Calu3 (cell line): ENCODE measurements at regions not wholly inside any gene's neighbourhood (a gene's known extent, or its start where the extent isn't known, plus 50 kb on each side); places are given as distances from the start of the nearest gene placed in this dataset.

Experiments used
- BruUV-seq: library from RNA; stranded (reverse); fragments of 400-500 nt; replicated peaks from 2 replicates; lab custom pipeline; 2021; lab: Mats Ljungman, UMichigan
- CTCF ChIA-PET: fragments of 300-600 bp; sonication (Branson Sonifier 250); formaldehyde crosslinking; loops from one replicate; lab custom pipeline; 2022; ENCODE audit warnings: antibody characterized with exemption; lab: Charles Lee
- DNase-seq: peaks from one replicate; pipeline ENCODE4 v3.0.0; 2022
- H3K27ac Mint-ChIP-seq: one replicate; pipeline ENCODE4 v1.8.0; 2022; ENCODE audit warnings: mixed read lengths; ENCODE audit not compliant: unreplicated experiment
- H3K27me3 Mint-ChIP-seq: one replicate; pipeline ENCODE4 v1.8.0; 2022; ENCODE audit warnings: mixed read lengths; ENCODE audit not compliant: unreplicated experiment
- H3K36me3 Mint-ChIP-seq: one replicate; pipeline ENCODE4 v1.8.0; 2022; ENCODE audit warnings: mild to moderate bottlenecking, moderate library complexity, mixed read lengths; ENCODE audit not compliant: insufficient read depth, unreplicated experiment
- H3K4me1 Mint-ChIP-seq: one replicate; pipeline ENCODE4 v1.8.0; 2022; ENCODE audit warnings: mild to moderate bottlenecking, low read depth, mixed read lengths; ENCODE audit not compliant: unreplicated experiment
- H3K4me3 Mint-ChIP-seq: one replicate; pipeline ENCODE4 v1.8.0; 2022; ENCODE audit warnings: mild to moderate bottlenecking, low read depth, moderate library complexity, mixed read lengths; ENCODE audit not compliant: unreplicated experiment
- H3K9me3 Mint-ChIP-seq: one replicate; pipeline ENCODE4 v1.8.0; 2022; ENCODE audit warnings: low read depth, mixed read lengths; ENCODE audit not compliant: unreplicated experiment
- intact Hi-C: fragments of 100-400 bp; cut with micrococcal nuclease; formaldehyde crosslinking; loops from one replicate; pipeline ENCODE4 v1.10.0; 2022; ENCODE audit not compliant: unreplicated experiment
- TF ChIP-seq, protein P1 (sequence below): fragments of 200-600 bp; IDR thresholded peaks from one replicate; pipeline ENCODE4 v1.8.0; 2022; ENCODE audit warnings: antibody characterized with exemption; ENCODE audit not compliant: unreplicated experiment

DNA sequence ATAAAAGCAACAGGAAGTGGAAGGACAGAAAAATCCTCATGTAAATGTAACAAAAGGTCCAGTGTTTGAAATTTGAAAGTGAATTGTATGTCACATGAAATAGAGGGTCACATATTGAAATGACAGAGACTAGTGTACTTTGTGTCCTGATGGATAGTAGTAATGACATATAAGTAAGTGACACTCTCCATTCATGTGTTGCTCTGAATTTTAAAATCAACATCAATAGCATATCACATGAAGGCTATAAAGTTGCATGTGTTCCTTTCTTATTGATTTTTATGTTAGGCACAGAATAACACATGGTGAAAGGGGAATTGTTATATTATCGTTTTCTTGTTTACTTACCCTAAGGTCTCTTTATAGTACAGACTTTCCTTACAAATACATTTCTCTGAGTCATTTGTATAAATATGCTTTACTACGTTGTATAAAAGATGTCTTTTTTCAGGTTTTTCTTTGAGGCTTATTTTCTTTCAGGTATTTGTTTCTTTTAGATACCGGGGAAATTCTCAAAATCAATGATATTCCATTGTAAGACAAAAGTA lies 104.6 kb upstream of the CACNA2D1 start:
- BruUV-seq: no TSS peak
- Mint-ChIP-seq H3K4me3 (no peak overlapping the region), H3K9me3 (peaks cover 2% of the 10 kb centered on the region), H3K27ac (no peak overlapping the region), H3K36me3 (no peaks in the 10 kb centered on the region), H3K27me3 (no peaks in the 10 kb centered on the region), H3K4me1 (peaks cover 17% of the 10 kb centered on the region)
- TF ChIP-seq, protein P1, sequence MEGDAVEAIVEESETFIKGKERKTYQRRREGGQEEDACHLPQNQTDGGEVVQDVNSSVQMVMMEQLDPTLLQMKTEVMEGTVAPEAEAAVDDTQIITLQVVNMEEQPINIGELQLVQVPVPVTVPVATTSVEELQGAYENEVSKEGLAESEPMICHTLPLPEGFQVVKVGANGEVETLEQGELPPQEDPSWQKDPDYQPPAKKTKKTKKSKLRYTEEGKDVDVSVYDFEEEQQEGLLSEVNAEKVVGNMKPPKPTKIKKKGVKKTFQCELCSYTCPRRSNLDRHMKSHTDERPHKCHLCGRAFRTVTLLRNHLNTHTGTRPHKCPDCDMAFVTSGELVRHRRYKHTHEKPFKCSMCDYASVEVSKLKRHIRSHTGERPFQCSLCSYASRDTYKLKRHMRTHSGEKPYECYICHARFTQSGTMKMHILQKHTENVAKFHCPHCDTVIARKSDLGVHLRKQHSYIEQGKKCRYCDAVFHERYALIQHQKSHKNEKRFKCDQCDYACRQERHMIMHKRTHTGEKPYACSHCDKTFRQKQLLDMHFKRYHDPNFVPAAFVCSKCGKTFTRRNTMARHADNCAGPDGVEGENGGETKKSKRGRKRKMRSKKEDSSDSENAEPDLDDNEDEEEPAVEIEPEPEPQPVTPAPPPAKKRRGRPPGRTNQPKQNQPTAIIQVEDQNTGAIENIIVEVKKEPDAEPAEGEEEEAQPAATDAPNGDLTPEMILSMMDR: no peak
- CTCF ChIA-PET: no interaction called here
- no peak for DNase-seq
- intact Hi-C loops: no loop called here

DNA sequence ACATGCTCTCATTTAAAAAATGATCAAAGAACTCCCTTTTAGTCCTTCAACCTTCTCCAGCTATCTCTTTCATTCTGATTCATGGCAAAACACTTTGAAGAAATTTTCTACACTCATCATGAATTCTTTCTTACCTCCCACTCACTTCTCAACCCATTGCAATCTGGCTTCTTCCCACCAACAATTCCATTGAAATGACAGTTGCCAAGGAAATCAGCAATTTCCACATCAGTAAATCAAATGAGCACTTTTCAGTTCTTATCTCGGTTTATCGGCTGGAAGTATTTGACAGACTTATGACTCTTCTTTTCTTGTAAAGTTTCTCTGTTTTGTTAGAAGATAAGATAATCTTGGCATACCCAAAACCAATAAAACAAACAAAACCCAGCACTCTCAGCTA lies 99.1 kb upstream of the CACNA2D1 start:
- TF ChIP-seq, protein P1: no peak
- H3K4me3 Mint-ChIP-seq: no peak overlapping the region
- H3K27ac Mint-ChIP-seq: no peak overlapping the region
- CTCF ChIA-PET: no interaction called here
- H3K36me3 Mint-ChIP-seq: no peaks in the 10 kb centered on the region
- no peak for DNase-seq
- intact Hi-C loops: no loop called here
- peaks cover 11% of the 10 kb centered on the region for H3K4me1 Mint-ChIP-seq
- H3K27me3 Mint-ChIP-seq: no peaks in the 10 kb centered on the region
- BruUV-seq: no TSS peak
- no peaks in the 10 kb centered on the region for H3K9me3 Mint-ChIP-seq

DNA sequence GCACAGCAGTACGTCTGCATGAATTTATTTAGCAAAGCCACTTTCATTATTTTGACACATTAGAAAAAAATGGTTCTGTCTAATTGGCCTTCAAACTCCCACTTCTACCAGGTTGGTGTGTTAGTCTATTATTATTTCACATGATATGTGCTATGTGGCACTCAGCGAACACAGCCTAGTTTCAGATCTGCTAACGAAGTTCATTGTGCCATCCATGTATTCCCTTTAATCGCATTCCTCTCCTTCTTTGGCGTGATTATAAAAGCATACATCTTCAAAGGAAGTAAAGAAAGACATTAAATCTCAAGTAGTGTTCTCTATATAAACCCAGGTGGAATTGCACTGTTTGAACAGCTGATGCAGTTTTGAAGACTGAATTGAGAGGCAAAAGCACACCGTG lies 96.4 kb upstream of the CACNA2D1 start:
- Mint-ChIP-seq H3K27ac (no peak overlapping the region), H3K27me3 (no peaks in the 10 kb centered on the region), H3K4me1 (peaks cover 11% of the 10 kb centered on the region), H3K36me3 (no peaks in the 10 kb centered on the region), H3K4me3 (no peak overlapping the region), H3K9me3 (peaks cover 3% of the 10 kb centered on the region)
- intact Hi-C loops: no loop called here
- DNase-seq: no peak
- no TSS peak for BruUV-seq
- CTCF ChIA-PET: no interaction called here
- TF ChIP-seq, protein P1: no peak

DNA sequence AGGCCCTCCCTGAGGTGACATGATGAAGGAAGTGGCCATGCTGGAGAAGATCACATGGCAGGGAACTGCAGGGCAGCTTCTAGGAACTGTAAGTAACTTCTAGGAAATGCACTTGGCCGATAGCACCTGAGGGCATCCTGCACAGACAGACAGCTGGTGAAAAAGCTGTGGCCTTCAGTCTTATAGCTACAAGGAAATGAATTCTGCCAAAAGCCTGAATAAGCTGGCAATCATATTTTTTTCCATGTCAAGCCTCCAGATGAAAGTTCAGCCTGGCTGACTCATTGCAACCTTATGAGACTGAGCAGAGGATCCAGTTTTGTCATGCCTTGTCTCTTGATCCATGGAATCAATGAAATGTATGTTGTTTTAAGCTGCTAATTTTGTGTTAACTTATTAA lies 91.1 kb upstream of the CACNA2D1 start:
- DNase-seq: peak; percentile 18
- no peak overlapping the region for H3K27ac Mint-ChIP-seq
- CTCF ChIA-PET: no interaction called here
- intact Hi-C loops: no loop called here
- H3K36me3 Mint-ChIP-seq: no peaks in the 10 kb centered on the region
- TF ChIP-seq, protein P1: no peak
- no peaks in the 10 kb centered on the region for H3K4me1 Mint-ChIP-seq
- no peaks in the 10 kb centered on the region for H3K27me3 Mint-ChIP-seq
- H3K4me3 Mint-ChIP-seq: no peak overlapping the region
- no TSS peak for BruUV-seq
- H3K9me3 Mint-ChIP-seq: peaks cover 3% of the 10 kb centered on the region
